NCI-H1436 treated with DMSO at 0.1 percent for 48 hours (cell line): ENCODE measurements at regions not wholly inside any gene's neighbourhood (a gene's known extent, or its start where the extent isn't known, plus 50 kb on each side); places are given as distances from the start of the nearest gene placed in this dataset.

Experiments
- DNase-seq: peaks from one replicate; lab custom pipeline; 2025; lab: John Stamatoyannopoulos, UW

GRCh38 chr12:114302606-114303315, 103.2 kb downstream of the TBX5 start:
- DNase-seq = no peak

- no peak for DNase-seq
These were observed 103.8 kb downstream of the TBX5 start for GRCh38 chr12:114302117-114302516.

- no peak for DNase-seq
These were observed 111.7 kb downstream of the TBX5 start for GRCh38 chr12:114294303-114294685.

- DNase-seq = no peak
These were observed 112.2 kb downstream of the TBX5 start for GRCh38 chr12:114293571-114294302.

GRCh38 chr12:114293073-114293472, 112.9 kb downstream of the TBX5 start:
- DNase-seq = no peak

GRCh38 chr12:114291389-114292060, 114.4 kb downstream of the TBX5 start:
- DNase-seq = no peak

- DNase-seq = no peak
These were observed 118.0 kb downstream of the TBX5 start for GRCh38 chr12:114287821-114288525.

- no peak for DNase-seq
These were observed 119.8 kb downstream of the TBX5 start for GRCh38 chr12:114286145-114286544.

- DNase-seq = no peak
These were observed 120.4 kb downstream of the TBX5 start for GRCh38 chr12:114285554-114285953.

- DNase-seq = no peak
These were observed 121.9 kb downstream of the TBX5 start for GRCh38 chr12:114284041-114284440.

GRCh38 chr12:114275932-114276785, 129.8 kb downstream of the TBX5 start:
- no peak for DNase-seq

GRCh38 chr12:114275086-114275485, 130.9 kb downstream of the TBX5 start:
- no peak for DNase-seq

GRCh38 chr12:114274131-114274530, 131.8 kb downstream of the TBX5 start:
- DNase-seq = no peak

GRCh38 chr12:114272605-114273004, 133.3 kb downstream of the TBX5 start:
- no peak for DNase-seq

- DNase-seq = no peak
These were observed 133.9 kb downstream of the TBX5 start for GRCh38 chr12:114272071-114272470.

GRCh38 chr12:114269153-114269552, 136.8 kb downstream of the TBX5 start:
- no peak for DNase-seq

- no peak for DNase-seq
These were observed 139.4 kb downstream of the TBX5 start for GRCh38 chr12:114266536-114266935.

- DNase-seq = no peak
These were observed 140.9 kb downstream of the TBX5 start for GRCh38 chr12:114265036-114265435.

- DNase-seq = no peak
These were observed 142.7 kb downstream of the TBX5 start for GRCh38 chr12:114263056-114263805.

- DNase-seq = no peak
These were observed 148.3 kb downstream of the TBX5 start for GRCh38 chr12:114257687-114258086.

GRCh38 chr12:114254998-114255397, 150.9 kb downstream of the TBX5 start:
- DNase-seq = no peak
